IMR-90 (cell line): ENCODE measurements at regions not wholly inside any gene's neighbourhood (a gene's known extent, or its start where the extent isn't known, plus 50 kb on each side); places are given as distances from the start of the nearest gene placed in this dataset.

Experiments used
- ATAC-seq: fragments of 200-7000 bp; cut with Tn5 transposase; 2 replicates; pipeline ENCODE4 v1.9.1; 2020; ENCODE audit warnings: low read depth, mild to moderate bottlenecking, moderate library complexity
- BruUV-seq: library from RNA; stranded (reverse); fragments of 400-500 nt; replicated peaks from 2 replicates; lab custom pipeline; 2021; lab: Mats Ljungman, UMichigan
- CTCF ChIA-PET: fragments of 300-600 bp; formaldehyde crosslinking; extraction: SDS; loops from one replicate; lab custom pipeline; 2021; ENCODE audit warnings: antibody characterized with exemption; lab: Yijun Ruan, JAX
- POLR2A ChIA-PET: fragments of 300-600 bp; sonication (Branson Sonifier 250); formaldehyde crosslinking; loops from one replicate; lab custom pipeline; 2022; ENCODE audit warnings: antibody characterized with exemption; ENCODE audit not compliant: unreplicated experiment; lab: Charles Lee
- DNase-seq: peaks from one replicate; pipeline ENCODE4 v3.0.0; 2013
- H2AFZ ChIP-seq: replicated peaks from 2 replicates; pipeline ENCODE3; 2013; ENCODE audit warnings: low read length, mild to moderate bottlenecking; ENCODE audit not compliant: poor library complexity
- H2AK5ac ChIP-seq: 2 replicates; pipeline ENCODE4 v1.6.1; 2013; ENCODE audit warnings: low read depth, low read length, inconsistent platforms
- H2AK9ac ChIP-seq: replicated peaks from 2 replicates; pipeline ENCODE3; 2013; ENCODE audit warnings: mild to moderate bottlenecking, low read depth, low read length, moderate library complexity; ENCODE audit not compliant: poor library complexity
- H2BK120ac ChIP-seq: 2 replicates; pipeline ENCODE4 v1.6.1; 2013; ENCODE audit warnings: low read depth, low read length, inconsistent platforms
- H2BK15ac ChIP-seq: 3 replicates; pipeline ENCODE4 v1.6.1; 2013; ENCODE audit warnings: low read depth, low read length, inconsistent platforms
- H2BK20ac ChIP-seq: 2 replicates; pipeline ENCODE4 v1.6.1; 2013; ENCODE audit warnings: low read depth, mild to moderate bottlenecking, inconsistent platforms, low read length, moderate library complexity
- H2BK5ac ChIP-seq: 2 replicates; pipeline ENCODE4 v1.6.1; 2013; ENCODE audit warnings: mild to moderate bottlenecking, low read depth, low read length, inconsistent platforms; ENCODE audit not compliant: poor library complexity, severe bottlenecking
- H3K14ac ChIP-seq: replicated peaks from 2 replicates; pipeline ENCODE4 v1.6.1; 2013; ENCODE audit warnings: low read depth, low read length, inconsistent platforms
- H3K18ac ChIP-seq: 2 replicates; pipeline ENCODE4 v1.6.1; 2013; ENCODE audit warnings: low read depth, low read length, control low read depth
- H3K23ac ChIP-seq: 2 replicates; pipeline ENCODE4 v1.6.1; 2013; ENCODE audit warnings: low read depth, low read length, inconsistent platforms
- H3K27ac ChIP-seq: 2 replicates; pipeline ENCODE4 v1.5.1; 2013; ENCODE audit warnings: mild to moderate bottlenecking, control low read depth, low read length; ENCODE audit not compliant: insufficient read depth
- H3K27me3 ChIP-seq: 2 replicates; pipeline ENCODE4 v1.6.1; 2013; ENCODE audit warnings: low read length; ENCODE audit not compliant: control insufficient read depth, insufficient read depth
- H3K36me3 ChIP-seq: 2 replicates; pipeline ENCODE4 v1.6.1; 2013; ENCODE audit warnings: low read length, mixed read lengths; ENCODE audit not compliant: control insufficient read depth, insufficient read depth
- H3K4ac ChIP-seq: 2 replicates; pipeline ENCODE4 v1.6.1; 2013; ENCODE audit warnings: low read depth, low read length, inconsistent platforms
- H3K4me1 ChIP-seq: 2 replicates; pipeline ENCODE4 v1.6.1; 2013; ENCODE audit warnings: low read length, mixed read lengths; ENCODE audit not compliant: control insufficient read depth, insufficient read depth
- H3K4me2 ChIP-seq: 2 replicates; pipeline ENCODE4 v1.6.1; 2013; ENCODE audit warnings: low read depth, mild to moderate bottlenecking, control low read depth, low read length, moderate library complexity
- H3K4me3 ChIP-seq: 2 replicates; pipeline ENCODE4 v1.5.1; 2013; ENCODE audit warnings: low read depth, mild to moderate bottlenecking, control low read depth, low read length, moderate library complexity; ENCODE audit not compliant: insufficient read depth
- H3K56ac ChIP-seq: 2 replicates; pipeline ENCODE4 v1.6.1; 2013; ENCODE audit warnings: low read length, inconsistent platforms; ENCODE audit not compliant: insufficient read depth; ENCODE audit errors: extremely low read depth
- H3K79me1 ChIP-seq, 2 experiments: 2 replicates each; pipeline ENCODE4 v1.6.1; 2013; ENCODE audit warnings: low read length in 2 of 2, inconsistent platforms in 1 of 2, low read depth in 1 of 2
- H3K9ac ChIP-seq: 2 replicates; pipeline ENCODE4 v1.6.1; 2013; ENCODE audit warnings: low read depth, low read length, control low read depth
- H3K9me1 ChIP-seq: 2 replicates; pipeline ENCODE4 v1.6.1; 2013; ENCODE audit warnings: low read length, inconsistent platforms; ENCODE audit not compliant: insufficient read depth
- H3K9me3 ChIP-seq: 2 replicates; pipeline ENCODE4 v1.6.1; 2013; ENCODE audit warnings: low read length; ENCODE audit not compliant: control insufficient read depth, insufficient read depth
- H4K20me1 ChIP-seq: 2 replicates; pipeline ENCODE4 v1.6.1; 2013; ENCODE audit warnings: low read length, inconsistent platforms; ENCODE audit not compliant: insufficient read depth
- H4K5ac ChIP-seq: 2 replicates; pipeline ENCODE4 v1.6.1; 2013; ENCODE audit warnings: mild to moderate bottlenecking, low read depth, low read length, control low read depth
- H4K8ac ChIP-seq, 2 experiments: 2 replicates each; pipeline ENCODE4 v1.6.1; 2013; ENCODE audit warnings: low read depth in 2 of 2, low read length in 2 of 2, control low read depth in 1 of 2, inconsistent platforms in 1 of 2
- H4K91ac ChIP-seq: 2 replicates; pipeline ENCODE4 v1.6.1; 2013; ENCODE audit warnings: low read depth, low read length, inconsistent platforms; ENCODE audit not compliant: insufficient read depth
- MAZ ChIP-seq: IDR thresholded peaks from 2 replicates; pipeline ENCODE4 v1.6.1; 2012; ENCODE audit warnings: low read depth, mild to moderate bottlenecking, low read length, improper control_type of control experiment, moderate library complexity, borderline replicate concordance
- RCOR1 ChIP-seq: IDR thresholded peaks from 2 replicates; pipeline ENCODE4 v1.6.1; 2012; ENCODE audit warnings: mild to moderate bottlenecking, low read length, improper control_type of control experiment; ENCODE audit not compliant: insufficient replicate concordance
- USF2 ChIP-seq: fragments of 150-350 bp; IDR thresholded peaks from 2 replicates; pipeline ENCODE4 v1.6.1; 2017; ENCODE audit warnings: mild to moderate bottlenecking, antibody characterized with exemption, low read length, low read depth
- WGBS, 2 experiments: methylation state at CpG; one replicate each; pipeline versions ENCODE4 v1.1.5 to v1.1.7; 2013; ENCODE audit warnings: missing lambda C conversion rate in 2 of 2; ENCODE audit not compliant: insufficient read length in 1 of 2; ENCODE audit errors: extremely low coverage in 2 of 2; 5-methylcytosine and 5-hydroxymethylcytosine counted together
- dilution Hi-C: fragments of 300-500 bp; cut with HindIII; formaldehyde crosslinking; loops from one replicate; pipeline ENCODE4 v1.14.3; 2018; ENCODE audit warnings: low sequenced_read_pairs; ENCODE audit not compliant: unreplicated experiment
- in situ Hi-C: fragments of 300-500 bp; cut with MboI; formaldehyde crosslinking; loops from 3 replicates; pipeline ENCODE4 v1.14.3; 2019; ENCODE audit warnings: low sequenced_read_pairs, inconsistent platforms, mixed read lengths
- intact Hi-C: fragments of 100-400 bp; cut with micrococcal nuclease; formaldehyde crosslinking; loops from 2 replicates; pipeline ENCODE4 v1.10.0; 2022

GRCh38 chr17:77385750-77386501 is 245.2 kb downstream of the SEC14L1 start:
- Histone ChIP-seq H2BK20ac (no peak overlapping the region), H4K20me1 (peaks cover 60% of the 10 kb centered on the region), H2BK15ac (no peak overlapping the region; the same call in 2 of the 3 replicates), H3K4me3 (no peak overlapping the region), H2BK5ac (peak overlapping the region; percentile 61), H4K5ac (peak overlapping the region; percentile 17; the same call in 1 of the 2 replicates), H2AK9ac (peak overlapping the region; percentile 8), H4K8ac (peak overlapping the region; percentile 35 to 52; a peak in 2 of 4 replicates), H3K4me2 (no peak overlapping the region; the same call in 1 of the 2 replicates), H2AFZ (peak overlapping the region; percentile 61), H2BK120ac (peak overlapping the region; percentile 19), H3K27ac (peak overlapping the region; percentile 58), H3K18ac (peak overlapping the region; percentile 27; the same call in 1 of the 2 replicates), H3K27me3 (no peaks in the 10 kb centered on the region), H3K36me3 (peaks cover 16% of the 10 kb centered on the region; the same call in 1 of the 2 replicates), H3K4me1 (peaks cover 75% of the 10 kb centered on the region), H4K91ac (peak overlapping the region; percentile 23), H3K23ac (peak overlapping the region; percentile 42), H3K56ac (no peak overlapping the region), H3K9me1 (peaks cover 58% of the 10 kb centered on the region), H3K14ac (peak overlapping the region; percentile 85; the same call in 1 of the 2 replicates), H2AK5ac (peak overlapping the region; percentile 94), H3K9me3 (no peaks in the 10 kb centered on the region), H3K9ac (no peak overlapping the region; the same call in 1 of the 2 replicates), H3K4ac (peak overlapping the region; percentile 60), H3K79me1 (peaks cover 8 to 90% of the 10 kb centered on the region in 2 experiments)
- DNase-seq (no peak), ATAC-seq (peak; percentile 6)
- TF ChIP-seq USF2 = peak; percentile 74
- TF ChIP-seq RCOR1 = no peak
- peak; percentile 29; the same call in 1 of the 2 replicates for TF ChIP-seq MAZ
- intact Hi-C loops = no loop called here
- CTCF ChIA-PET = interaction anchor here (0.7 kb wide), 1 partner anchor 19 kb away, joined by 3 read pairs; no protein-coding TSS in a partner anchor
- BruUV-seq = no TSS peak
- POLR2A ChIA-PET = no interaction called here
- in situ Hi-C loops = no loop called here
- dilution Hi-C loops = no loop called here
- WGBS, 2 experiments = no CpG with 5 or more reads among the region's 16 CpGs
